Keratinocyte (primary cell): ENCODE measurements at regions not wholly inside any gene's neighbourhood (a gene's known extent, or its start where the extent isn't known, plus 50 kb on each side); places are given as distances from the start of the nearest gene placed in this dataset.

Source experiments
- EZH2 ChIP-seq: IDR thresholded peaks from one replicate; pipeline ENCODE4 v1.6.1; 2012; ENCODE audit warnings: inconsistent platforms, mild to moderate bottlenecking, low read length, moderate library complexity
- TF ChIP-seq, protein P1 (sequence below), 3 experiments: IDR thresholded peaks in 1 of 3; conservative IDR thresholded peaks in 1 of 3; optimal IDR thresholded peaks in 1 of 3; 2 replicates in 2 of 3; 3 replicates in 1 of 3; pipeline versions ENCODE3 to v1.5.1; 2011; ENCODE audit warnings: low read length in 3 of 3, mild to moderate bottlenecking in 3 of 3, moderate library complexity in 2 of 3, control low read depth in 1 of 3, inconsistent platforms in 1 of 3; ENCODE audit not compliant: insufficient read depth in 2 of 3; ENCODE audit errors: extremely low read depth in 1 of 3

DNA sequence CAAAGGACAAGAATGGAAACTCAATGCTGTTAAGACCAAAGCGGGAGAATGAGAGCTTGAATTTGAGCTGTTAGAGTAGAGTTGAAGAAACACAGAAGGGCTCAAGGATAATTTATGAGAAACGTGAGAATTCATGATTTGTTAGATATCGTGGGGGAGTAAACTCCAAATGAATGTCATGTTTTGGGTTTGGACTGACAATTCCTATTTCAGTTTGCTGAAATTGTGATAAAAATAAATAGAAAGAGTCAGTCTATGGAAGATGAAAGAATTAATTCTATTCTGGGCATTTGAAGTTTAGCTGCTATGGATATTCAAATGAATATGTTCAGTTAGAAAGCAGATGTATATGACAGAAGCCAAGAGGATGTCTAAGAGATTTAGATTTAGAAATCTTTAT, 723.4 kb upstream of the PIK3C3 start:
- TF ChIP-seq, protein P1, sequence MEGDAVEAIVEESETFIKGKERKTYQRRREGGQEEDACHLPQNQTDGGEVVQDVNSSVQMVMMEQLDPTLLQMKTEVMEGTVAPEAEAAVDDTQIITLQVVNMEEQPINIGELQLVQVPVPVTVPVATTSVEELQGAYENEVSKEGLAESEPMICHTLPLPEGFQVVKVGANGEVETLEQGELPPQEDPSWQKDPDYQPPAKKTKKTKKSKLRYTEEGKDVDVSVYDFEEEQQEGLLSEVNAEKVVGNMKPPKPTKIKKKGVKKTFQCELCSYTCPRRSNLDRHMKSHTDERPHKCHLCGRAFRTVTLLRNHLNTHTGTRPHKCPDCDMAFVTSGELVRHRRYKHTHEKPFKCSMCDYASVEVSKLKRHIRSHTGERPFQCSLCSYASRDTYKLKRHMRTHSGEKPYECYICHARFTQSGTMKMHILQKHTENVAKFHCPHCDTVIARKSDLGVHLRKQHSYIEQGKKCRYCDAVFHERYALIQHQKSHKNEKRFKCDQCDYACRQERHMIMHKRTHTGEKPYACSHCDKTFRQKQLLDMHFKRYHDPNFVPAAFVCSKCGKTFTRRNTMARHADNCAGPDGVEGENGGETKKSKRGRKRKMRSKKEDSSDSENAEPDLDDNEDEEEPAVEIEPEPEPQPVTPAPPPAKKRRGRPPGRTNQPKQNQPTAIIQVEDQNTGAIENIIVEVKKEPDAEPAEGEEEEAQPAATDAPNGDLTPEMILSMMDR (optimal IDR thresholded peaks at IDR 0.05 in 1 of 3, IDR thresholded peaks at IDR 0.05 in 1 of 3, conservative IDR thresholded peaks at IDR 0.05 in 1 of 3; ENCODE audit: extremely low read depth in 1 of 3, insufficient read depth in 2 of 3, low read length in 3 of 3): no peak
- TF ChIP-seq EZH2: no peak
